ENCODE measurements at regions not wholly inside any gene's neighbourhood (a gene's known extent, or its start where the extent isn't known, plus 50 kb on each side); places are given as distances from the start of the nearest gene placed in this dataset.

DNA sequence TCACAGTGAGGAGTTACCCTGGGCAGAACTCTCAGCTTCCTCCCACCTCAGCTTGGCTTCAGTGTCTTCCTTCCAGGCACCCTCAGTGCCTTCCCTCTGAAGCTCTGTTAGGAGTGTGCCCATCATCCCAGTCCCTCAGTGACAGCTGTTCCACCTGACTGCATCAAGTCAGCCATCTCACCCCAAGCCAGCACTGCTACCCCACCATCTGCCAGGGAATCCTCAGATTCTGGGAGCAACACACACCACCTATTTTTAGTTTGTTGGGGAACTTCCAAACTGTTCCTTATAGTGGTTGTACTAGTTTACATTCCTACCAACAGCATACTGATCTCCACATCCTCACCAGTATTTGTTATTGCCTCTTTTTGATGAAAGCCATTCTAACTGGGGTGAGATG, 182.9 kb downstream of the RELL1 start:
- ATAC-seq: no peak
- TF ChIP-seq, protein P1, sequence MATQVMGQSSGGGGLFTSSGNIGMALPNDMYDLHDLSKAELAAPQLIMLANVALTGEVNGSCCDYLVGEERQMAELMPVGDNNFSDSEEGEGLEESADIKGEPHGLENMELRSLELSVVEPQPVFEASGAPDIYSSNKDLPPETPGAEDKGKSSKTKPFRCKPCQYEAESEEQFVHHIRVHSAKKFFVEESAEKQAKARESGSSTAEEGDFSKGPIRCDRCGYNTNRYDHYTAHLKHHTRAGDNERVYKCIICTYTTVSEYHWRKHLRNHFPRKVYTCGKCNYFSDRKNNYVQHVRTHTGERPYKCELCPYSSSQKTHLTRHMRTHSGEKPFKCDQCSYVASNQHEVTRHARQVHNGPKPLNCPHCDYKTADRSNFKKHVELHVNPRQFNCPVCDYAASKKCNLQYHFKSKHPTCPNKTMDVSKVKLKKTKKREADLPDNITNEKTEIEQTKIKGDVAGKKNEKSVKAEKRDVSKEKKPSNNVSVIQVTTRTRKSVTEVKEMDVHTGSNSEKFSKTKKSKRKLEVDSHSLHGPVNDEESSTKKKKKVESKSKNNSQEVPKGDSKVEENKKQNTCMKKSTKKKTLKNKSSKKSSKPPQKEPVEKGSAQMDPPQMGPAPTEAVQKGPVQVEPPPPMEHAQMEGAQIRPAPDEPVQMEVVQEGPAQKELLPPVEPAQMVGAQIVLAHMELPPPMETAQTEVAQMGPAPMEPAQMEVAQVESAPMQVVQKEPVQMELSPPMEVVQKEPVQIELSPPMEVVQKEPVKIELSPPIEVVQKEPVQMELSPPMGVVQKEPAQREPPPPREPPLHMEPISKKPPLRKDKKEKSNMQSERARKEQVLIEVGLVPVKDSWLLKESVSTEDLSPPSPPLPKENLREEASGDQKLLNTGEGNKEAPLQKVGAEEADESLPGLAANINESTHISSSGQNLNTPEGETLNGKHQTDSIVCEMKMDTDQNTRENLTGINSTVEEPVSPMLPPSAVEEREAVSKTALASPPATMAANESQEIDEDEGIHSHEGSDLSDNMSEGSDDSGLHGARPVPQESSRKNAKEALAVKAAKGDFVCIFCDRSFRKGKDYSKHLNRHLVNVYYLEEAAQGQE (IDR thresholded peaks at IDR 0.05): no peak
- TF ChIP-seq, protein P2, sequence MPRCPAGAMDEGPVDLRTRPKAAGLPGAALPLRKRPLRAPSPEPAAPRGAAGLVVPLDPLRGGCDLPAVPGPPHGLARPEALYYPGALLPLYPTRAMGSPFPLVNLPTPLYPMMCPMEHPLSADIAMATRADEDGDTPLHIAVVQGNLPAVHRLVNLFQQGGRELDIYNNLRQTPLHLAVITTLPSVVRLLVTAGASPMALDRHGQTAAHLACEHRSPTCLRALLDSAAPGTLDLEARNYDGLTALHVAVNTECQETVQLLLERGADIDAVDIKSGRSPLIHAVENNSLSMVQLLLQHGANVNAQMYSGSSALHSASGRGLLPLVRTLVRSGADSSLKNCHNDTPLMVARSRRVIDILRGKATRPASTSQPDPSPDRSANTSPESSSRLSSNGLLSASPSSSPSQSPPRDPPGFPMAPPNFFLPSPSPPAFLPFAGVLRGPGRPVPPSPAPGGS (IDR thresholded peaks at IDR 0.05): no peak
- TF ChIP-seq CBX8 (IDR thresholded peaks at IDR 0.05): no peak
- no peak for TF ChIP-seq CHD4 (IDR thresholded peaks at IDR 0.05; ENCODE audit: borderline replicate concordance)
- TF ChIP-seq RARB (CRISPR knock-in tag; IDR thresholded peaks at IDR 0.05): no peak
- no peak for TF ChIP-seq ZSCAN20 (CRISPR knock-in tag; IDR thresholded peaks at IDR 0.05)
- TF ChIP-seq EHMT2 (IDR thresholded peaks at IDR 0.05; ENCODE audit: low read depth): no peak
- no peak for TF ChIP-seq POLR2AphosphoS2 (conservative IDR thresholded peaks at IDR 0.05; ENCODE audit: low read length)
- TF ChIP-seq MAFK (IDR thresholded peaks at IDR 0.05; ENCODE audit: partially characterized antibody): no peak
- no peak for TF ChIP-seq FOSL2 (IDR thresholded peaks at IDR 0.05)
- TF ChIP-seq FOSL2 (CRISPR knock-in tag; IDR thresholded peaks at IDR 0.05): no peak
- TF ChIP-seq, protein P3, sequence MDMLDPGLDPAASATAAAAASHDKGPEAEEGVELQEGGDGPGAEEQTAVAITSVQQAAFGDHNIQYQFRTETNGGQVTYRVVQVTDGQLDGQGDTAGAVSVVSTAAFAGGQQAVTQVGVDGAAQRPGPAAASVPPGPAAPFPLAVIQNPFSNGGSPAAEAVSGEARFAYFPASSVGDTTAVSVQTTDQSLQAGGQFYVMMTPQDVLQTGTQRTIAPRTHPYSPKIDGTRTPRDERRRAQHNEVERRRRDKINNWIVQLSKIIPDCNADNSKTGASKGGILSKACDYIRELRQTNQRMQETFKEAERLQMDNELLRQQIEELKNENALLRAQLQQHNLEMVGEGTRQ (IDR thresholded peaks at IDR 0.05): no peak
- no peak for TF ChIP-seq JUN (IDR thresholded peaks at IDR 0.05)
- TF ChIP-seq, protein P4, sequence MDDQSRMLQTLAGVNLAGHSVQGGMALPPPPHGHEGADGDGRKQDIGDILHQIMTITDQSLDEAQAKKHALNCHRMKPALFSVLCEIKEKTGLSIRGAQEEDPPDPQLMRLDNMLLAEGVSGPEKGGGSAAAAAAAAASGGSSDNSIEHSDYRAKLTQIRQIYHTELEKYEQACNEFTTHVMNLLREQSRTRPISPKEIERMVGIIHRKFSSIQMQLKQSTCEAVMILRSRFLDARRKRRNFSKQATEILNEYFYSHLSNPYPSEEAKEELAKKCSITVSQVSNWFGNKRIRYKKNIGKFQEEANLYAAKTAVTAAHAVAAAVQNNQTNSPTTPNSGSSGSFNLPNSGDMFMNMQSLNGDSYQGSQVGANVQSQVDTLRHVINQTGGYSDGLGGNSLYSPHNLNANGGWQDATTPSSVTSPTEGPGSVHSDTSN (IDR thresholded peaks at IDR 0.05): no peak
- no peak for TF ChIP-seq GATA3 (IDR thresholded peaks at IDR 0.05; ENCODE audit: borderline replicate concordance)
- no peak for TF ChIP-seq KDM1A (IDR thresholded peaks at IDR 0.05; ENCODE audit: low read depth)
- TF ChIP-seq SMC3 (IDR thresholded peaks at IDR 0.05): no peak
- no peak for TF ChIP-seq HOXB13 (CRISPR knock-in tag; IDR thresholded peaks at IDR 0.05; ENCODE audit: low read depth)
- Histone ChIP-seq H3K4me2 (no peak overlapping the region), H3K9me3 (no peaks in the 10 kb centered on the region), H3K27ac (no peak overlapping the region), H3K4me3 (no peak overlapping the region), H3K4me1 (no peaks in the 10 kb centered on the region)
- POLR2A ChIA-PET: no interaction called here
- CTCF ChIA-PET: no interaction called here
- FAIRE-seq: no peak
- no peak for DNase-seq (ENCODE audit: low read depth in 1 of 2, low spot score in 1 of 2)

DNA sequence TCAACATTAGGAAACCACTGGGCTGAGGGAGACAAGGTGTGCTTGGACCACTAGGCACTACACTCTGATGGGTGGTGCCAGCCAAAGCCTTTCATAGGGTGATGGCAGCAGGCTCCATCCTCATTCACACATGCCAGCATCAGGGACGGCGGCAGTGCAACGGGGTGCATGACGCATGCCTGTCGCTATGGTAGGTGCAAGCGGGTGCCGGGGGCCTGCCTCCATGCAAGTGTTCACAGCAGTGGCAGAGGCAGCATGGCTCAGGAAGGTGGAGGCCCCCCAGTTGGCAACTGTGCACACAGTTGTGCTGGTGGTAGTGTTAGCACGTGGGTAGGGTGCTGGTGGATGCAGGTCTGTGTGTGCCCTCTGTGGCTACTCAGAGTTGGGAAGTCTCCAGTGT, 184.1 kb downstream of the RELL1 start:
- ATAC-seq (no peak), FAIRE-seq (no peak), DNase-seq (ENCODE audit: low read depth in 1 of 2, low spot score in 1 of 2) (no peak)
- H3K4me1 ChIP-seq: no peaks in the 10 kb centered on the region
- no peak overlapping the region for H3K4me3 ChIP-seq
- no peak overlapping the region for H3K27ac ChIP-seq
- 83% methylated on average over 8 of the region's 8 CpGs for WGBS (ENCODE audit: missing lambda C conversion rate)
- H3K4me2 ChIP-seq: no peak overlapping the region
- H3K9me3 ChIP-seq: no peaks in the 10 kb centered on the region
- ChIA-PET CTCF (no interaction called here), POLR2A (no interaction called here)
- TF ChIP-seq NR3C1 (IDR thresholded peaks at IDR 0.05) (no peak), ZNF302 (CRISPR knock-in tag; IDR thresholded peaks at IDR 0.05) (no peak)

Measured in A549 (cell line).